Cardiac muscle cell (in vitro differentiated cells and primary cell): ENCODE measurements at regions not wholly inside any gene's neighbourhood (a gene's known extent, or its start where the extent isn't known, plus 50 kb on each side); places are given as distances from the start of the nearest gene placed in this dataset.

ENCODE experiments used
- DNase-seq, 2 donors: peaks; one replicate each; pipeline versions ENCODE4 v3.0.0 to v3.0.0-alpha.2; 2010 to 2017; ENCODE audit warnings: low read depth in 1 of 2, low spot score in 1 of 2
- H3K27ac ChIP-seq: fragments of 200-600 bp; sonication (generic); 2 replicates; pipeline ENCODE4 v1.5.1; 2016
- H3K27me3 ChIP-seq: fragments of 200-600 bp; sonication (generic); 2 replicates; pipeline ENCODE4 v1.6.0; 2016; ENCODE audit warnings: control low read depth
- H3K36me3 ChIP-seq: fragments of 200-600 bp; sonication (generic); 2 replicates; pipeline ENCODE4 v1.5.1; 2016; ENCODE audit warnings: control low read depth
- H3K4me1 ChIP-seq: fragments of 200-600 bp; sonication (generic); 2 replicates; pipeline ENCODE4 v1.8.1; 2017; ENCODE audit warnings: low read depth, mild to moderate bottlenecking, mixed run types
- H3K4me3 ChIP-seq: fragments of 200-600 bp; sonication (generic); 2 replicates; pipeline ENCODE4 v1.5.1; 2016; ENCODE audit warnings: mild to moderate bottlenecking
- H3K9me3 ChIP-seq: fragments of 200-600 bp; sonication (generic); 2 replicates; pipeline ENCODE4 v1.5.1; 2017; ENCODE audit warnings: low read depth, mild to moderate bottlenecking, control low read depth
- CTCF ChIP-seq: IDR thresholded peaks from 2 replicates; pipeline ENCODE4 v1.5.1; 2012; ENCODE audit warnings: low read depth, mild to moderate bottlenecking, low read length

- Histone ChIP-seq H3K27me3 (peaks cover 4% of the 10 kb centered on the region), H3K9me3 (no peaks in the 10 kb centered on the region), H3K36me3 (no peaks in the 10 kb centered on the region), H3K27ac (no peak overlapping the region), H3K4me3 (peak overlapping the region; percentile 10), H3K4me1 (no peaks in the 10 kb centered on the region)
- no peak for DNase-seq
- no peak for TF ChIP-seq CTCF
Measured at GRCh38 chr12:4164188-4164558, 109.4 kb upstream of the CCND2 start.

- Histone ChIP-seq H3K27ac (no peak overlapping the region), H3K9me3 (no peaks in the 10 kb centered on the region), H3K36me3 (no peaks in the 10 kb centered on the region), H3K27me3 (peaks cover 4% of the 10 kb centered on the region), H3K4me3 (no peak overlapping the region), H3K4me1 (no peaks in the 10 kb centered on the region)
- no peak for TF ChIP-seq CTCF
- no peak for DNase-seq
Measured at GRCh38 chr12:4161718-4162117, 111.8 kb upstream of the CCND2 start.

- H3K4me1 ChIP-seq: no peaks in the 10 kb centered on the region
- no peaks in the 10 kb centered on the region for H3K36me3 ChIP-seq
- TF ChIP-seq CTCF: no peak
- no peaks in the 10 kb centered on the region for H3K9me3 ChIP-seq
- H3K4me3 ChIP-seq: no peak overlapping the region
- H3K27me3 ChIP-seq: peaks cover 4% of the 10 kb centered on the region
- no peak for DNase-seq
- H3K27ac ChIP-seq: no peak overlapping the region
Measured at GRCh38 chr12:4160314-4161040, 113.1 kb upstream of the CCND2 start.

- no peak for TF ChIP-seq CTCF
- Histone ChIP-seq H3K27ac (no peak overlapping the region), H3K27me3 (peaks cover under 1% of the 10 kb centered on the region), H3K4me3 (no peak overlapping the region), H3K4me1 (no peaks in the 10 kb centered on the region), H3K36me3 (no peaks in the 10 kb centered on the region), H3K9me3 (no peaks in the 10 kb centered on the region)
- DNase-seq: no peak
Measured at GRCh38 chr12:4159851-4160250, 113.7 kb upstream of the CCND2 start.

GRCh38 chr12:4158306-4158705, 115.3 kb upstream of the CCND2 start:
- Histone ChIP-seq H3K36me3 (no peaks in the 10 kb centered on the region), H3K9me3 (no peaks in the 10 kb centered on the region), H3K27me3 (no peaks in the 10 kb centered on the region), H3K27ac (no peak overlapping the region), H3K4me1 (no peaks in the 10 kb centered on the region), H3K4me3 (no peak overlapping the region)
- TF ChIP-seq CTCF: no peak
- no peak for DNase-seq
